ENCODE measurements at regions not wholly inside any gene's neighbourhood (a gene's known extent, or its start where the extent isn't known, plus 50 kb on each side); places are given as distances from the start of the nearest gene placed in this dataset.

GRCh38 chr1:181181792-181182585 lies 93.5 kb downstream of the IER5 start:
- no peak overlapping the region for H3K9ac ChIP-seq (ENCODE audit: low read length)
- no peak overlapping the region for H3K4me2 ChIP-seq (ENCODE audit: low read length)
- H3K4me3 ChIP-seq (replicated peaks in 1 of 2; ENCODE audit: low read depth in 1 of 2, low read length in 2 of 2), result no peak overlapping the region
- H4K20me1 ChIP-seq (ENCODE audit: insufficient read depth), result no peaks in the 10 kb centered on the region
- ChIA-PET RAD21 (ENCODE audit: low non-redundant PET in 1 of 2, low total read pairs in 2 of 2, uncharacterized antibody in 2 of 2, unreplicated experiment in 2 of 2) (interaction anchor here in 1 of 2 experiments (0.5 kb wide), 1 partner anchor 16 kb away, joined by 3 read pairs; no protein-coding TSS in a partner anchor), CTCF (interaction anchor here (0.8 kb wide), 1 partner anchor 243 kb away, joined by 3 read pairs; no protein-coding TSS in a partner anchor), POLR2A (no interaction called here)
- H3K4me1 ChIP-seq (ENCODE audit: control insufficient read depth in 1 of 2, insufficient read depth in 2 of 2, low read length in 2 of 2), result no peaks in the 10 kb centered on the region
- peaks cover 11% of the 10 kb centered on the region; the same call in 1 of the 2 replicates for H3K27me3 ChIP-seq (ENCODE audit: insufficient read depth, low read length)
- no peaks in the 10 kb centered on the region for H3K9me2 ChIP-seq (ENCODE audit: insufficient read depth)
- no peak overlapping the region for H3K27ac ChIP-seq (ENCODE audit: low read depth, low read length)
- DNase-seq (ENCODE audit: low read depth, low spot score) (no peak), ATAC-seq (no peak)
- H3K36me3 ChIP-seq (ENCODE audit: control insufficient read depth in 1 of 2, insufficient read depth in 2 of 2, low read length in 2 of 2), result no peaks in the 10 kb centered on the region
- H2AFZ ChIP-seq (ENCODE audit: low read depth, low read length, poor library complexity, severe bottlenecking), result no peak overlapping the region
- no TSS peak for BruUV-seq (replicated peaks)
- H3K9me3 ChIP-seq (ENCODE audit: control insufficient read depth in 1 of 2, insufficient read depth in 1 of 2, low read depth in 1 of 2, low read length in 2 of 2), result no peaks in the 10 kb centered on the region
- TF ChIP-seq EZH2 (IDR thresholded peaks at IDR 0.05) (no peak), FOSL1 (IDR thresholded peaks at IDR 0.05; ENCODE audit: low read depth) (no peak), CBX3 (IDR thresholded peaks at IDR 0.05; ENCODE audit: low read depth) (no peak), SIN3A (IDR thresholded peaks at IDR 0.05; ENCODE audit: low read depth) (no peak), POLR2A (IDR thresholded peaks at IDR 0.05; ENCODE audit: borderline replicate concordance, extremely low read depth, insufficient read depth, insufficient read length) (no peak), RAD21 (IDR thresholded peaks at IDR 0.05; ENCODE audit: low read depth) (no peak), ZFX (IDR thresholded peaks at IDR 0.05) (no peak), SRF (IDR thresholded peaks at IDR 0.05; ENCODE audit: low read depth) (no peak), JUND (IDR thresholded peaks at IDR 0.05) (no peak)
- TF ChIP-seq, protein P1, sequence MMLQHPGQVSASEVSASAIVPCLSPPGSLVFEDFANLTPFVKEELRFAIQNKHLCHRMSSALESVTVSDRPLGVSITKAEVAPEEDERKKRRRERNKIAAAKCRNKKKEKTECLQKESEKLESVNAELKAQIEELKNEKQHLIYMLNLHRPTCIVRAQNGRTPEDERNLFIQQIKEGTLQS (IDR thresholded peaks at IDR 0.05), result no peak
- H3K79me2 ChIP-seq (ENCODE audit: insufficient read depth, low read length), result no peaks in the 10 kb centered on the region
- intact Hi-C loops (cut with micrococcal nuclease), result no loop called here

- no TSS peak for BruUV-seq (replicated peaks)
- TF ChIP-seq, protein P1 (IDR thresholded peaks at IDR 0.05), result no peak
- TF ChIP-seq EGR1 (IDR thresholded peaks at IDR 0.05; ENCODE audit: low read depth) (no peak), SP1 (IDR thresholded peaks at IDR 0.05; ENCODE audit: low read depth) (no peak), CEBPB (IDR thresholded peaks at IDR 0.05; ENCODE audit: low read depth) (no peak), SRF (IDR thresholded peaks at IDR 0.05; ENCODE audit: low read depth) (no peak), FOSL1 (IDR thresholded peaks at IDR 0.05; ENCODE audit: low read depth) (no peak), ZNF274 (IDR thresholded peaks at IDR 0.05; ENCODE audit: low read depth, low read length) (no peak), POLR2AphosphoS5 (IDR thresholded peaks at IDR 0.05; ENCODE audit: low read depth, low read length) (no peak)
- TF ChIP-seq, protein P2, sequence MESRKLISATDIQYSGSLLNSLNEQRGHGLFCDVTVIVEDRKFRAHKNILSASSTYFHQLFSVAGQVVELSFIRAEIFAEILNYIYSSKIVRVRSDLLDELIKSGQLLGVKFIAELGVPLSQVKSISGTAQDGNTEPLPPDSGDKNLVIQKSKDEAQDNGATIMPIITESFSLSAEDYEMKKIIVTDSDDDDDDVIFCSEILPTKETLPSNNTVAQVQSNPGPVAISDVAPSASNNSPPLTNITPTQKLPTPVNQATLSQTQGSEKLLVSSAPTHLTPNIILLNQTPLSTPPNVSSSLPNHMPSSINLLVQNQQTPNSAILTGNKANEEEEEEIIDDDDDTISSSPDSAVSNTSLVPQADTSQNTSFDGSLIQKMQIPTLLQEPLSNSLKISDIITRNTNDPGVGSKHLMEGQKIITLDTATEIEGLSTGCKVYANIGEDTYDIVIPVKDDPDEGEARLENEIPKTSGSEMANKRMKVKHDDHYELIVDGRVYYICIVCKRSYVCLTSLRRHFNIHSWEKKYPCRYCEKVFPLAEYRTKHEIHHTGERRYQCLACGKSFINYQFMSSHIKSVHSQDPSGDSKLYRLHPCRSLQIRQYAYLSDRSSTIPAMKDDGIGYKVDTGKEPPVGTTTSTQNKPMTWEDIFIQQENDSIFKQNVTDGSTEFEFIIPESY (IDR thresholded peaks at IDR 0.05; ENCODE audit: extremely low read depth, insufficient replicate concordance, low read length), result no peak
Measured at GRCh38 chr1:181184621-181185020, 96.1 kb downstream of the IER5 start.

More at GRCh38 chr1:181184621-181185020, 96.1 kb downstream of the IER5 start:
- intact Hi-C loops (cut with micrococcal nuclease), result loop anchor here (5.0 kb wide), 1 partner anchor 753 kb away; no protein-coding TSS in a partner anchor
- ATAC-seq (no peak), DNase-seq (ENCODE audit: low read depth, low spot score) (no peak)
- Histone ChIP-seq H3K4me2 (ENCODE audit: low read length) (no peak overlapping the region), H4K20me1 (ENCODE audit: insufficient read depth) (no peaks in the 10 kb centered on the region), H3K27me3 (ENCODE audit: insufficient read depth, low read length) (peaks cover 19% of the 10 kb centered on the region; the same call in 1 of the 2 replicates), H3K79me2 (ENCODE audit: insufficient read depth, low read length) (no peaks in the 10 kb centered on the region), H3K27ac (ENCODE audit: low read depth, low read length) (no peak overlapping the region), H3K4me3 (replicated peaks in 1 of 2; ENCODE audit: low read depth in 1 of 2, low read length in 2 of 2) (no peak overlapping the region), H3K9me3 (ENCODE audit: control insufficient read depth in 1 of 2, insufficient read depth in 1 of 2, low read depth in 1 of 2, low read length in 2 of 2) (no peaks in the 10 kb centered on the region), H3K36me3 (ENCODE audit: control insufficient read depth in 1 of 2, insufficient read depth in 2 of 2, low read length in 2 of 2) (no peaks in the 10 kb centered on the region), H2AFZ (ENCODE audit: low read depth, low read length, poor library complexity, severe bottlenecking) (no peak overlapping the region), H3K4me1 (ENCODE audit: control insufficient read depth in 1 of 2, insufficient read depth in 2 of 2, low read length in 2 of 2) (peaks cover 0 to under 1% of the 10 kb centered on the region in 2 experiments; a peak in 1 of 4 replicates), H3K9ac (ENCODE audit: low read length) (no peak overlapping the region), H3K9me2 (ENCODE audit: insufficient read depth) (no peaks in the 10 kb centered on the region)
- ChIA-PET CTCF (interaction anchor here (1.6 kb wide), 1 partner anchor 240 kb away, joined by 4 read pairs; no protein-coding TSS in a partner anchor), POLR2A (interaction anchor here (0.6 kb wide), 1 partner anchor 669 kb away, joined by 3 read pairs; no protein-coding TSS in a partner anchor), RAD21 (ENCODE audit: low non-redundant PET in 1 of 2, low total read pairs in 2 of 2, uncharacterized antibody in 2 of 2, unreplicated experiment in 2 of 2) (no interaction called here)
